Heart right ventricle (tissue), 16 donors: ENCODE measurements at regions not wholly inside any gene's neighbourhood (a gene's known extent, or its start where the extent isn't known, plus 50 kb on each side); places are given as distances from the start of the nearest gene placed in this dataset.
A peak's percentile ranks its signal among the peaks of the same experiment; 100 is the strongest.

Experiments used
- ATAC-seq, 8 donors: fragments of 200-7000 bp; cut with Tn5 transposase; one replicate each; pipeline ENCODE4 v1.9.1; 2020; ENCODE audit warnings: mild to moderate bottlenecking in 8 of 8, moderate library complexity in 8 of 8, moderate number of reproducible peaks in 1 of 8
- DNase-seq, 2 donors: peaks; one replicate each; pipeline ENCODE4 v3.0.0-alpha.2; 2020
- H3K27ac ChIP-seq, 10 donors: fragments of 200-600 bp; sonication (generic) in 2 of 10; one replicate each; pipeline versions ENCODE4 v1.5.0 to v1.8.0; 2020 to 2022; ENCODE audit warnings: mild to moderate bottlenecking in 3 of 10
- H3K27me3 ChIP-seq, 7 donors: fragments of 200-600 bp; one replicate each; pipeline ENCODE4 v1.8.0; 2021 to 2022; ENCODE audit warnings: mild to moderate bottlenecking in 2 of 7
- H3K36me3 ChIP-seq, 9 donors: fragments of 200-600 bp; sonication (generic) in 1 of 9; one replicate each; pipeline versions ENCODE4 v1.5.0 to v1.8.0; 2020 to 2022; ENCODE audit warnings: mild to moderate bottlenecking in 2 of 9
- H3K4me1 ChIP-seq, 9 donors: fragments of 200-600 bp; sonication (generic) in 1 of 9; one replicate each; pipeline versions ENCODE4 v1.5.0 to v1.8.0; 2020 to 2022; ENCODE audit warnings: mild to moderate bottlenecking in 4 of 9
- H3K4me3 ChIP-seq, 10 donors: fragments of 200-600 bp; sonication (generic) in 2 of 10; one replicate each; pipeline versions ENCODE4 v1.5.0 to v1.8.0; 2020 to 2022; ENCODE audit warnings: mild to moderate bottlenecking in 7 of 10, moderate library complexity in 2 of 10
- H3K9me3 ChIP-seq, 11 donors: fragments of 200-600 bp in 10 of 11; sonication (generic) in 2 of 11; one replicate each; pipeline versions ENCODE4 v1.5.0 to v1.8.0; 2013 to 2022; ENCODE audit warnings: mild to moderate bottlenecking in 2 of 11, control low read depth in 1 of 11, moderate library complexity in 1 of 11
- CTCF ChIP-seq, 9 donors: fragments of 200-600 bp; sonication (generic) in 2 of 9; IDR thresholded peaks; one replicate each; pipeline versions ENCODE4 v1.5.0 to v1.8.0; 2021 to 2022; ENCODE audit warnings: antibody characterized with exemption in 9 of 9, mild to moderate bottlenecking in 5 of 9, moderate library complexity in 1 of 9
- WGBS, 2 donors: extraction: QIAGEN DNeasy Blood & Tissue Kit; methylation state at CpG; one replicate each; pipeline ENCODE4 v1.1.7; 2013; ENCODE audit warnings: inconsistent platforms in 1 of 2; 5-methylcytosine and 5-hydroxymethylcytosine counted together
- intact Hi-C, 10 donors: fragments of 100-400 bp; cut with DNase I; formaldehyde crosslinking; loops; one replicate each; pipeline versions ENCODE4 v1.11.1 to v1.14.2; 2022
- donor health status: Arrhythmogenic right ventricular cardiomyopathy.
- donor health status: ischemic (EF 13 %, LVEDD 7.1; RV severe dilation, severe dysfunction).
- donor health status: healthy with polysubstance abuse.
- donor health status: DM: no; HTN: yes; CAD: no.
- donor health status: DM: no; HTN: no; CAD: no.
- donor health status: ischemic (EF 25% LVEDD 6.9; RV normal size, moderate dysfunction).
- donor health status: ischemic (EF 25% LVEDD 5.7; RV mildly dilated, moderate dysfunction).
- donor health status: healthy.
- donor health status: DM: yes; HTN: yes; CAD: no.
- donor health status: Ischemic cardiomyopathy.
- donor health status: ischemic (EF 35%, LVEDD 5.7; RV mildly dilated, moderate dysfunction).
- donor health status: nonischemic (EF 11% LVEDD 7.7; RV severe dilation, severe dysfunction).
- donor health status: DM: yes; HTN: yes; CAD: no.
- donor health status: PGD.
- donor health status: ischemic (EF 29% LVEDD 5.4; RV normal size, mild dysfunction).
- donor health status: nonischemic (EF 23%, LVEDD 6.1; RV moderate dilation, normal function).

GRCh38 chr14:106277503-106277902 is 751.1 kb downstream of the TMEM121 start:
- Histone ChIP-seq H3K4me3 (no peak overlapping the region), H3K4me1 (no peaks in the 10 kb centered on the region), H3K27me3 (peaks cover 0 to 54% (median 20%) of the 10 kb centered on the region in 7 donors), H3K27ac (no peak overlapping the region), H3K9me3 (no peaks in the 10 kb centered on the region), H3K36me3 (no peaks in the 10 kb centered on the region)
- ATAC-seq, result no peak
- 29 to 32% methylated on average over 3 of the region's 3 CpGs for WGBS, 2 donors
- DNase-seq, result no peak
- TF ChIP-seq CTCF (IDR thresholded peaks at IDR 0.05), result peak in 5 of 9 donors; percentile 11 to 68 (median 32)
- intact Hi-C loops, result no loop called here

GRCh38 chr14:106280876-106281275 is 754.5 kb downstream of the TMEM121 start:
- no peaks in the 10 kb centered on the region for H3K9me3 ChIP-seq
- H3K36me3 ChIP-seq, result no peaks in the 10 kb centered on the region
- intact Hi-C loops, result no loop called here
- no peaks in the 10 kb centered on the region for H3K4me1 ChIP-seq
- no peak overlapping the region for H3K27ac ChIP-seq
- DNase-seq (no peak), ATAC-seq (no peak)
- TF ChIP-seq CTCF (IDR thresholded peaks at IDR 0.05), result no peak
- H3K4me3 ChIP-seq, result no peak overlapping the region
- peaks cover 0 to 38% (median 19%) of the 10 kb centered on the region in 7 donors for H3K27me3 ChIP-seq

- intact Hi-C loops, result no loop called here
- DNase-seq (no peak), ATAC-seq (no peak)
- TF ChIP-seq CTCF (IDR thresholded peaks at IDR 0.05), result peak in 3 of 9 donors; percentile 6 to 36 (median 11)
- peaks cover 0 to 43% (median 6%) of the 10 kb centered on the region in 7 donors for H3K27me3 ChIP-seq
- H3K36me3 ChIP-seq, result no peaks in the 10 kb centered on the region
- 77 to 82% methylated on average over 41 of the region's 41 CpGs for WGBS, 2 donors
- peaks cover 0 to under 1% (median 0%) of the 10 kb centered on the region in 11 donors for H3K9me3 ChIP-seq
- no peak overlapping the region for H3K27ac ChIP-seq
- H3K4me1 ChIP-seq, result no peaks in the 10 kb centered on the region
- no peak overlapping the region for H3K4me3 ChIP-seq
These were observed 760.4 kb downstream of the TMEM121 start for GRCh38 chr14:106286697-106287290.

GRCh38 chr14:106287506-106287905 is 761.1 kb downstream of the TMEM121 start:
- DNase-seq (no peak), ATAC-seq (no peak)
- no peak for TF ChIP-seq CTCF (IDR thresholded peaks at IDR 0.05)
- Histone ChIP-seq H3K27me3 (peaks cover 0 to 40% (median 6%) of the 10 kb centered on the region in 7 donors), H3K36me3 (no peaks in the 10 kb centered on the region), H3K4me1 (no peaks in the 10 kb centered on the region), H3K27ac (no peak overlapping the region), H3K9me3 (peaks cover 0 to 6% (median 0%) of the 10 kb centered on the region in 11 donors), H3K4me3 (no peak overlapping the region)
- intact Hi-C loops, result no loop called here
- 79 to 86% methylated on average over 29 of the region's 29 CpGs for WGBS, 2 donors
